Ishikawa (cell line): ENCODE measurements at regions not wholly inside any gene's neighbourhood (a gene's known extent, or its start where the extent isn't known, plus 50 kb on each side); places are given as distances from the start of the nearest gene placed in this dataset.

Source experiments
- CEBPB ChIP-seq: IDR thresholded peaks from 2 replicates; pipeline ENCODE4 v1.6.1; 2012
- CREB1 ChIP-seq: IDR thresholded peaks from 2 replicates; pipeline ENCODE4 v1.6.1; 2012; ENCODE audit warnings: low read depth
- EGR1 ChIP-seq: IDR thresholded peaks from 2 replicates; pipeline ENCODE4 v1.6.1; 2012
- EP300 ChIP-seq: IDR thresholded peaks from 2 replicates; pipeline ENCODE4 v1.6.1; 2012; ENCODE audit warnings: borderline replicate concordance
- FOXM1 ChIP-seq: IDR thresholded peaks from 2 replicates; pipeline ENCODE4 v1.6.1; 2012; ENCODE audit warnings: low read depth, borderline replicate concordance
- MAX ChIP-seq: IDR thresholded peaks from 2 replicates; pipeline ENCODE4 v1.6.1; 2012
- NFIC ChIP-seq: IDR thresholded peaks from 2 replicates; pipeline ENCODE4 v1.6.1; 2012
- RAD21 ChIP-seq: IDR thresholded peaks from 2 replicates; pipeline ENCODE4 v1.6.1; 2012; ENCODE audit warnings: low read depth
- TAF1 ChIP-seq: IDR thresholded peaks from 2 replicates; pipeline ENCODE4 v1.6.1; 2012; ENCODE audit warnings: low read depth, mild to moderate bottlenecking
- TCF12 ChIP-seq: IDR thresholded peaks from 2 replicates; pipeline ENCODE4 v1.6.1; 2012; ENCODE audit warnings: low read depth
- TEAD4 ChIP-seq: IDR thresholded peaks from 2 replicates; pipeline ENCODE4 v1.6.1; 2012
- USF1 ChIP-seq: IDR thresholded peaks from 2 replicates; pipeline ENCODE4 v1.6.1; 2012
- YY1 ChIP-seq: IDR thresholded peaks from 2 replicates; pipeline ENCODE4 v1.6.1; 2012; ENCODE audit warnings: low read depth
- ZBTB7A ChIP-seq: IDR thresholded peaks from 2 replicates; pipeline ENCODE4 v1.6.1; 2012; ENCODE audit warnings: low read depth
- TF ChIP-seq, protein P1 (sequence below): IDR thresholded peaks from 2 replicates; pipeline ENCODE4 v1.6.1; 2012; ENCODE audit warnings: low read depth, mild to moderate bottlenecking

- TF ChIP-seq FOXM1: no peak
- TF ChIP-seq MAX: no peak
- TF ChIP-seq TEAD4: no peak
- no peak for TF ChIP-seq YY1
- no peak for TF ChIP-seq CEBPB
- no peak for TF ChIP-seq TCF12
- no peak for TF ChIP-seq ZBTB7A
- no peak for TF ChIP-seq USF1
- no peak for TF ChIP-seq NFIC
- no peak for TF ChIP-seq EP300
- no peak for TF ChIP-seq CREB1
- TF ChIP-seq, protein P1, sequence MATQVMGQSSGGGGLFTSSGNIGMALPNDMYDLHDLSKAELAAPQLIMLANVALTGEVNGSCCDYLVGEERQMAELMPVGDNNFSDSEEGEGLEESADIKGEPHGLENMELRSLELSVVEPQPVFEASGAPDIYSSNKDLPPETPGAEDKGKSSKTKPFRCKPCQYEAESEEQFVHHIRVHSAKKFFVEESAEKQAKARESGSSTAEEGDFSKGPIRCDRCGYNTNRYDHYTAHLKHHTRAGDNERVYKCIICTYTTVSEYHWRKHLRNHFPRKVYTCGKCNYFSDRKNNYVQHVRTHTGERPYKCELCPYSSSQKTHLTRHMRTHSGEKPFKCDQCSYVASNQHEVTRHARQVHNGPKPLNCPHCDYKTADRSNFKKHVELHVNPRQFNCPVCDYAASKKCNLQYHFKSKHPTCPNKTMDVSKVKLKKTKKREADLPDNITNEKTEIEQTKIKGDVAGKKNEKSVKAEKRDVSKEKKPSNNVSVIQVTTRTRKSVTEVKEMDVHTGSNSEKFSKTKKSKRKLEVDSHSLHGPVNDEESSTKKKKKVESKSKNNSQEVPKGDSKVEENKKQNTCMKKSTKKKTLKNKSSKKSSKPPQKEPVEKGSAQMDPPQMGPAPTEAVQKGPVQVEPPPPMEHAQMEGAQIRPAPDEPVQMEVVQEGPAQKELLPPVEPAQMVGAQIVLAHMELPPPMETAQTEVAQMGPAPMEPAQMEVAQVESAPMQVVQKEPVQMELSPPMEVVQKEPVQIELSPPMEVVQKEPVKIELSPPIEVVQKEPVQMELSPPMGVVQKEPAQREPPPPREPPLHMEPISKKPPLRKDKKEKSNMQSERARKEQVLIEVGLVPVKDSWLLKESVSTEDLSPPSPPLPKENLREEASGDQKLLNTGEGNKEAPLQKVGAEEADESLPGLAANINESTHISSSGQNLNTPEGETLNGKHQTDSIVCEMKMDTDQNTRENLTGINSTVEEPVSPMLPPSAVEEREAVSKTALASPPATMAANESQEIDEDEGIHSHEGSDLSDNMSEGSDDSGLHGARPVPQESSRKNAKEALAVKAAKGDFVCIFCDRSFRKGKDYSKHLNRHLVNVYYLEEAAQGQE: no peak
Measured at GRCh38 chr4:175033162-175033561, 115.0 kb downstream of the ADAM29 start.

- no peak for TF ChIP-seq CREB1
- no peak for TF ChIP-seq USF1
- TF ChIP-seq EP300: no peak
Measured at GRCh38 chr4:175034007-175034406, 115.8 kb downstream of the ADAM29 start.

DNA sequence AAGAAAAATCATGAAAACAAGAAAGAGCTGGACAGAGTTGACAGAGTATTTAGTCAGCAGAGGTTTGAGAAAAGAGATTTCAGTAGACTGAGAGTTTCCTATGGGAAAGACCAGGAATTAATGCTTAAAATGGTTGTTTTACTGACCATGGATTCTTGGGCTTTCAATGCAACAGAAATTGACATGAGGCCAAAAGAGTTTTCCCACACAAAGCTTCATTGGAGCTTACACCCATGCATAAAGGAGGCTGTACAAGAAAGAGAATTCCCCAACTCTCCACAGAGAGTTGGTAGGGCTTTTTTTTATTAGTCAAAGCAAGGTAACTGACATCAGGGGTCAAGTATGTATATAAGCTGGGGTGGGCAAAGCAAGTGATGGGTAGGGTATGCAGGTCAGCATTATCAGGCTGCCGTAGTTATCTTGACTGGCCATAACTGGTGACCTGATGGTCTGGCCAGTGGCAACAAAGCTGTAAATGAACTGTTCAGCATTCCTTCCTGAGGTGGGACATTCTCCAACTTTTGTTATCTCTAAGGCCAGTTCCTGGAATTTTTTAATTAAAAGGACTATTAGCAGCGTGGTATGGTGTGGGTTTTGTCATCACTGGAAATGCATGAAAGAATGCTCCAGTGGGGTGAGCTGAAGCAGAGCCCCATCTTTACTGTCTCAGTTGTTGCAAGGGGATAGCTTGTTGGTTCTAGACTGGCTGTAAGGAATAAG is 117.0 kb downstream of the ADAM29 start:
- TF ChIP-seq CEBPB (no peak), EP300 (no peak), ZBTB7A (no peak), MAX (no peak), TEAD4 (no peak), TAF1 (no peak), YY1 (no peak), USF1 (no peak), FOXM1 (no peak), NFIC (no peak)
- TF ChIP-seq, protein P1: no peak

GRCh38 chr4:175035905-175036304 is 117.7 kb downstream of the ADAM29 start:
- TF ChIP-seq EGR1 (no peak), NFIC (no peak), TCF12 (no peak), FOXM1 (no peak), CEBPB (no peak), ZBTB7A (no peak), TEAD4 (no peak), YY1 (no peak), RAD21 (no peak), USF1 (no peak), EP300 (no peak), CREB1 (no peak), MAX (no peak), TAF1 (no peak)
- TF ChIP-seq, protein P1: no peak
